ENCODE measurements at regions not wholly inside any gene's neighbourhood (a gene's known extent, or its start where the extent isn't known, plus 50 kb on each side); places are given as distances from the start of the nearest gene placed in this dataset.

- no peak overlapping the region for H3K27ac ChIP-seq (ENCODE audit: extremely low read length, insufficient read depth, low read length)
- no peak overlapping the region for H3K9ac ChIP-seq (ENCODE audit: insufficient read depth, low read depth, low read length)
- H3K4me3 ChIP-seq (replicated peaks in 1 of 3; ENCODE audit: insufficient read depth in 1 of 3, low read depth in 2 of 3, low read length in 3 of 3) = no peak overlapping the region
- ChIA-PET CTCF (ENCODE audit: low intra/inter-chr PET ratio, low total read pairs) (no interaction called here), POLR2A (no interaction called here)
- no peaks in the 10 kb centered on the region for H3K4me1 ChIP-seq (ENCODE audit: insufficient read depth, low read length)
- no peaks in the 10 kb centered on the region for H3K36me3 ChIP-seq (replicated peaks in 1 of 2; ENCODE audit: control insufficient read depth in 1 of 2, insufficient read depth in 2 of 2, low read length in 2 of 2)
- BruUV-seq (replicated peaks) = no TSS peak
- WGBS (ENCODE audit: low lambda C conversion rate) = 8% methylated on average over 6 of the region's 6 CpGs
- H3K4me2 ChIP-seq (ENCODE audit: low read depth, low read length) = no peak overlapping the region
- TF ChIP-seq CREB1 (IDR thresholded peaks at IDR 0.05) (peak; percentile 65), CREB1 (CRISPR knock-in tag; IDR thresholded peaks at IDR 0.05) (no peak), ZFYVE20 (CRISPR knock-in tag; IDR thresholded peaks at IDR 0.05; ENCODE audit: borderline replicate concordance, low read depth) (no peak)
- 0 out of 2 replicates have a peak, but pooled peaks cover 25% of the 10 kb centered on the region for H3K9me3 ChIP-seq (ENCODE audit: low read length)
- no peak for FAIRE-seq
- H4K20me1 ChIP-seq (ENCODE audit: insufficient read depth, low read length) = no peaks in the 10 kb centered on the region
- H3K79me2 ChIP-seq (ENCODE audit: insufficient read depth, low read length) = no peaks in the 10 kb centered on the region
- H2AFZ ChIP-seq (ENCODE audit: low read length) = no peak overlapping the region
- DNase-seq (ENCODE audit: low spot score) = no peak
- no peaks in the 10 kb centered on the region for H3K27me3 ChIP-seq (ENCODE audit: control insufficient read depth in 1 of 2, insufficient read depth in 2 of 2, low read length in 2 of 2)
- in situ Hi-C loops (cut with HindIII; ENCODE audit: extremely low pct_ligation_motif_present, low pct_unique_long_range_greater_than_20kb) (no loop called here), intact Hi-C loops (cut with micrococcal nuclease; ENCODE audit: unreplicated experiment) (no loop called here)
- no peak for ATAC-seq
Measured at GRCh38 chr16:61306204-61306603, 730.0 kb downstream of the CDH8 start.

GRCh38 chr16:61296814-61297213, 739.4 kb downstream of the CDH8 start:
- Histone ChIP-seq H3K4me3 (replicated peaks in 1 of 3; ENCODE audit: insufficient read depth in 1 of 3, low read depth in 2 of 3, low read length in 3 of 3) (no peak overlapping the region), H3K4me1 (ENCODE audit: insufficient read depth, low read length) (no peaks in the 10 kb centered on the region), H3K4me2 (ENCODE audit: low read depth, low read length) (no peak overlapping the region), H3K9me3 (ENCODE audit: low read length) (0 out of 2 replicates have a peak, but pooled peaks cover 9% of the 10 kb centered on the region), H3K9ac (ENCODE audit: insufficient read depth, low read depth, low read length) (no peak overlapping the region), H3K79me2 (ENCODE audit: insufficient read depth, low read length) (no peaks in the 10 kb centered on the region), H4K20me1 (ENCODE audit: insufficient read depth, low read length) (no peaks in the 10 kb centered on the region), H3K27ac (ENCODE audit: extremely low read length, insufficient read depth, low read length) (no peak overlapping the region), H3K27me3 (ENCODE audit: control insufficient read depth in 1 of 2, insufficient read depth in 2 of 2, low read length in 2 of 2) (no peaks in the 10 kb centered on the region), H3K36me3 (replicated peaks in 1 of 2; ENCODE audit: control insufficient read depth in 1 of 2, insufficient read depth in 2 of 2, low read length in 2 of 2) (no peaks in the 10 kb centered on the region), H2AFZ (ENCODE audit: low read length) (no peak overlapping the region)
- WGBS (ENCODE audit: low lambda C conversion rate) = 21% methylated on average over 3 of the region's 3 CpGs
- ATAC-seq (no peak), DNase-seq (ENCODE audit: low spot score) (no peak), FAIRE-seq (no peak)
- CTCF ChIA-PET (ENCODE audit: low intra/inter-chr PET ratio, low total read pairs) = no interaction called here
- POLR2A ChIA-PET = no interaction called here
- intact Hi-C loops (cut with micrococcal nuclease; ENCODE audit: unreplicated experiment) = no loop called here
- no TSS peak for BruUV-seq (replicated peaks)
- in situ Hi-C loops (cut with HindIII; ENCODE audit: extremely low pct_ligation_motif_present, low pct_unique_long_range_greater_than_20kb) = no loop called here
- TF ChIP-seq CSRNP1 (CRISPR knock-in tag; IDR thresholded peaks at IDR 0.05) = no peak
- TF ChIP-seq ZNF605 (CRISPR knock-in tag; IDR thresholded peaks at IDR 0.05) = no peak
- no peak for TF ChIP-seq ZNF597 (CRISPR knock-in tag; IDR thresholded peaks at IDR 0.05)
- no peak for TF ChIP-seq XRCC5 (optimal IDR thresholded peaks at IDR 0.05; ENCODE audit: low read length)
- TF ChIP-seq ZNF282 (IDR thresholded peaks at IDR 0.05; ENCODE audit: partially characterized antibody) = no peak
- TF ChIP-seq KDM5A (IDR thresholded peaks at IDR 0.05; ENCODE audit: borderline replicate concordance, low read length) = no peak
- no peak for TF ChIP-seq SMYD3 (CRISPR knock-in tag; IDR thresholded peaks at IDR 0.05)
- TF ChIP-seq ZNF646 (CRISPR knock-in tag; IDR thresholded peaks at IDR 0.05) = no peak

Data from HepG2 (cell line).